ENCODE measurements at regions not wholly inside any gene's neighbourhood (a gene's known extent, or its start where the extent isn't known, plus 50 kb on each side); places are given as distances from the start of the nearest gene placed in this dataset.

GRCh38 chr21:43273016-43273707, 104.4 kb downstream of the CRYAA start:
- Mint-ChIP-seq H3K4me3 (no peak overlapping the region), H3K27me3 (peaks cover 13% of the 10 kb centered on the region), H3K9me3 (no peaks in the 10 kb centered on the region), H3K4me1 (ENCODE audit: low read depth) (peaks cover 5% of the 10 kb centered on the region), H3K36me3 (ENCODE audit: low read depth) (no peaks in the 10 kb centered on the region), H3K27ac (no peak overlapping the region)
- DNase-seq = no peak
- TF ChIP-seq, protein P1, sequence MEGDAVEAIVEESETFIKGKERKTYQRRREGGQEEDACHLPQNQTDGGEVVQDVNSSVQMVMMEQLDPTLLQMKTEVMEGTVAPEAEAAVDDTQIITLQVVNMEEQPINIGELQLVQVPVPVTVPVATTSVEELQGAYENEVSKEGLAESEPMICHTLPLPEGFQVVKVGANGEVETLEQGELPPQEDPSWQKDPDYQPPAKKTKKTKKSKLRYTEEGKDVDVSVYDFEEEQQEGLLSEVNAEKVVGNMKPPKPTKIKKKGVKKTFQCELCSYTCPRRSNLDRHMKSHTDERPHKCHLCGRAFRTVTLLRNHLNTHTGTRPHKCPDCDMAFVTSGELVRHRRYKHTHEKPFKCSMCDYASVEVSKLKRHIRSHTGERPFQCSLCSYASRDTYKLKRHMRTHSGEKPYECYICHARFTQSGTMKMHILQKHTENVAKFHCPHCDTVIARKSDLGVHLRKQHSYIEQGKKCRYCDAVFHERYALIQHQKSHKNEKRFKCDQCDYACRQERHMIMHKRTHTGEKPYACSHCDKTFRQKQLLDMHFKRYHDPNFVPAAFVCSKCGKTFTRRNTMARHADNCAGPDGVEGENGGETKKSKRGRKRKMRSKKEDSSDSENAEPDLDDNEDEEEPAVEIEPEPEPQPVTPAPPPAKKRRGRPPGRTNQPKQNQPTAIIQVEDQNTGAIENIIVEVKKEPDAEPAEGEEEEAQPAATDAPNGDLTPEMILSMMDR (IDR thresholded peaks at IDR 0.05) = no peak
- intact Hi-C loops (cut with micrococcal nuclease) = no loop called here
- POLR2A ChIA-PET = no interaction called here
- CTCF ChIA-PET = no interaction called here
- no peak for ATAC-seq

- intact Hi-C loops (cut with micrococcal nuclease) = no loop called here
- H3K4me1 Mint-ChIP-seq (ENCODE audit: low read depth) = peaks cover 5% of the 10 kb centered on the region
- no peak overlapping the region for H3K4me3 Mint-ChIP-seq
- no peak for ATAC-seq
- ChIA-PET POLR2A (no interaction called here), CTCF (no interaction called here)
- peaks cover 8% of the 10 kb centered on the region for H3K27me3 Mint-ChIP-seq
- no peak for DNase-seq
- H3K27ac Mint-ChIP-seq = no peak overlapping the region
- TF ChIP-seq, protein P1 (IDR thresholded peaks at IDR 0.05) = no peak
- no peaks in the 10 kb centered on the region for H3K9me3 Mint-ChIP-seq
- no peaks in the 10 kb centered on the region for H3K36me3 Mint-ChIP-seq (ENCODE audit: low read depth)
These were observed 103.8 kb downstream of the CRYAA start for GRCh38 chr21:43272591-43272990.

DNA sequence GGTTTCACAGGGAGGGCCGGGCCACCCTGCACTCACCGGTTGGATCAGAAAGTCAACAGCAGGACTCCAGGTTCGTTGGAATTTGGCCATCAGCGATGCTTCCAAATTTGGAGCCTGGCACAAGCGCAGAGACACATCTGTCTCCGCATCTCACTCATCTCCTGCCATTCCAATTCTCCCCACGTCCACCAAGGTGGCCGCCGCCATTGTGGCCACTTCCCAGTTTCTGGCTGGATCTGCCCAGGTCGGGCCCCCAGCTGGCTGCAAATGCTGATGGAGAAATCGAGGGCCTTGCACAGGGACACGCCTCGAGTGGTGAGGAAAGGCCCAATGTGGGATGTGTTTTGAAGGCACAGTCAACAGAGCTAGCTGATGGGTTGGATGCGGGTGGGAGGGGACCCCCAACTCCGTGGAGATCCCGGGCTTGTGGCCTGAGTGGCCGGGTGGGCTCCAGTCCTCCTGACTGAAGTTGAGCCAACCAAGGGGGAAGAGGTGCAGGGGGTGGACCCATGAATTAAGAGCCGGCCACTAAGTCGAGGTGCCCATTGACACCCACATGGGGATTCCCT, 102.7 kb downstream of the CRYAA start:
- Mint-ChIP-seq H3K9me3 (no peaks in the 10 kb centered on the region), H3K4me3 (no peak overlapping the region), H3K27ac (no peak overlapping the region), H3K27me3 (peaks cover 5% of the 10 kb centered on the region), H3K36me3 (ENCODE audit: low read depth) (no peaks in the 10 kb centered on the region), H3K4me1 (ENCODE audit: low read depth) (peaks cover 4% of the 10 kb centered on the region)
- TF ChIP-seq, protein P1 (IDR thresholded peaks at IDR 0.05) = no peak
- ATAC-seq (no peak), DNase-seq (no peak)
- intact Hi-C loops (cut with micrococcal nuclease) = no loop called here
- POLR2A ChIA-PET = no interaction called here
- CTCF ChIA-PET = interaction anchor here (2.1 kb wide), 1 partner anchor 375 kb away, joined by 6 read pairs; no protein-coding TSS in a partner anchor

DNA sequence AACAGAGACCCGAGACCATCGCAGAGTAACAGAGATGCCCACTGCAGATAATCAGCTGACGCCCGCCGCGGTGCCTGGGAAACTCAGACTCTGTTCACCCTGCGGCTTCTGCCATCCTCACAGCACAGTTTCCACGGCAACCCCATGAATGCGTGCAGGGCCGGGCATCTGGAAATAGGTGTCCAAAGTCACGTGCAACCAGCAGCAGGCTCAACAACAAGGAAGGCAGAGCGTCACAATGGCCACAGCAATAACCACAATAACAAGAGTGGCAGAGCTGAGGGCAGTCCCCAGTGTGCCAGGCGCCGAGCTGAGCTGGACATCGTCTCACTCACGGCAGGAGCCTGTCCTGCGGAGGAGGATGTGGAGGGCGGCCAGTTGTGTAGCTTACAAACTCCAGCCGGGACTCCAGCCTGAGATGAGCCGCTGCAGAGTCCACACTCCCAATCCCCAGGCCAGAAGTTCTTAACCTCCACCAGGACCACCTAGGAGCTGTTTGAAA, 102.0 kb downstream of the CRYAA start:
- TF ChIP-seq, protein P1 (IDR thresholded peaks at IDR 0.05) = no peak
- no peaks in the 10 kb centered on the region for H3K9me3 Mint-ChIP-seq
- ChIA-PET CTCF (interaction anchor here (1.5 to 2.1 kb wide), 2 partner anchors 11 to 375 kb away, joined by 4 to 6 read pairs; no protein-coding TSS in a partner anchor), POLR2A (no interaction called here)
- H3K27ac Mint-ChIP-seq = no peak overlapping the region
- peaks cover 4% of the 10 kb centered on the region for H3K4me1 Mint-ChIP-seq (ENCODE audit: low read depth)
- H3K36me3 Mint-ChIP-seq (ENCODE audit: low read depth) = no peaks in the 10 kb centered on the region
- no peak for DNase-seq
- no peak overlapping the region for H3K4me3 Mint-ChIP-seq
- intact Hi-C loops (cut with micrococcal nuclease) = no loop called here
- H3K27me3 Mint-ChIP-seq = peaks cover 3% of the 10 kb centered on the region
- ATAC-seq = no peak

Data from activated CD8-positive, alpha-beta T cell treated with anti-CD3 and anti-CD28 coated beads for 36 hours (primary cell).